ENCODE measurements at regions not wholly inside any gene's neighbourhood (a gene's known extent, or its start where the extent isn't known, plus 50 kb on each side); places are given as distances from the start of the nearest gene placed in this dataset.

GRCh38 chr7:67940400-67940799 is 943.8 kb downstream of the TYW1 start:
- TF ChIP-seq CTCF (conservative IDR thresholded peaks at IDR 0.05; ENCODE audit: low read depth, low read length): no peak
- TF ChIP-seq EZH2 (IDR thresholded peaks at IDR 0.05; ENCODE audit: low read length, unreplicated experiment): no peak
- no peak for TF ChIP-seq EZH2phosphoT487 (IDR thresholded peaks at IDR 0.05; ENCODE audit: borderline replicate concordance, low read length)
